ENCODE measurements at regions not wholly inside any gene's neighbourhood (a gene's known extent, or its start where the extent isn't known, plus 50 kb on each side); places are given as distances from the start of the nearest gene placed in this dataset.

- TF ChIP-seq ARID3B (CRISPR knock-in tag; IDR thresholded peaks at IDR 0.05; ENCODE audit: borderline replicate concordance) (no peak), E2F4 (CRISPR knock-in tag; IDR thresholded peaks at IDR 0.05; ENCODE audit: low read depth) (no peak), ZNF561 (CRISPR knock-in tag; conservative IDR thresholded peaks at IDR 0.05) (no peak), CXXC5 (CRISPR knock-in tag; IDR thresholded peaks at IDR 0.05) (no peak), ZNF431 (CRISPR knock-in tag; IDR thresholded peaks at IDR 0.05) (no peak), ZNF444 (CRISPR knock-in tag; IDR thresholded peaks at IDR 0.05) (no peak)
Measured at GRCh38 chr4:110944501-110944900, 321.6 kb upstream of the PITX2 start (continued).

- H3K36me3 ChIP-seq (ENCODE audit: control insufficient read depth, insufficient read depth, low read length), result no peaks in the 10 kb centered on the region
- no peaks in the 10 kb centered on the region for H4K20me1 ChIP-seq (replicated peaks; ENCODE audit: control insufficient read depth, insufficient read depth, low read length)
- no peak overlapping the region for H3K9ac ChIP-seq (ENCODE audit: insufficient read depth in 1 of 2, low read depth in 2 of 2, low read length in 2 of 2)
- no peaks in the 10 kb centered on the region for H3K9me3 ChIP-seq (replicated peaks; ENCODE audit: control insufficient read depth, insufficient read depth, low read depth, low read length)
- no peak for DNase-seq (ENCODE audit: extremely low read depth in 1 of 4, low spot score in 3 of 4)
- no peaks in the 10 kb centered on the region for H3K79me2 ChIP-seq (ENCODE audit: control insufficient read depth, insufficient read depth, low read length)
- H3K9me1 ChIP-seq (ENCODE audit: control insufficient read depth, insufficient read depth, low read length), result no peaks in the 10 kb centered on the region
- no peak for ATAC-seq
- WGBS (ENCODE audit: insufficient coverage, low coverage, missing lambda C conversion rate), result 2% methylated on average over 16 of the region's 16 CpGs
- no peak overlapping the region for H3K27ac ChIP-seq (ENCODE audit: extremely low read depth, low read depth, low read length)
- FAIRE-seq, result no peak
- intact Hi-C loops (cut with micrococcal nuclease), result no loop called here
- no peak overlapping the region for H3K4me3 ChIP-seq
- no peaks in the 10 kb centered on the region for H3K4me1 ChIP-seq (replicated peaks in 1 of 2; ENCODE audit: control insufficient read depth in 2 of 2, insufficient read depth in 2 of 2, low read length in 2 of 2)
- POLR2A ChIA-PET, result no interaction called here
- no TSS peak for BruUV-seq (replicated peaks)
- in situ Hi-C loops (cut with MboI), result no loop called here
- no peaks in the 10 kb centered on the region for H3K27me3 ChIP-seq (ENCODE audit: control insufficient read depth in 2 of 2, insufficient read depth in 2 of 2, low read length in 2 of 2)
- no peak overlapping the region for H3K4me2 ChIP-seq (ENCODE audit: insufficient read depth, low read length)
- no peak overlapping the region for H2AFZ ChIP-seq (ENCODE audit: low read depth, low read length)
- CTCF ChIA-PET (ENCODE audit: low intra/inter-chr PET ratio), result no interaction called here
- TF ChIP-seq SMC3 (conservative IDR thresholded peaks at IDR 0.05; ENCODE audit: insufficient read depth, low read depth, low read length) (no peak), PTBP1 (IDR thresholded peaks at IDR 0.05; ENCODE audit: low read depth, low read length) (no peak), U2AF2 (optimal IDR thresholded peaks at IDR 0.05; ENCODE audit: low read depth, low read length) (no peak), EGR1 (conservative IDR thresholded peaks at IDR 0.05) (no peak), SP1 (CRISPR knock-in tag; IDR thresholded peaks at IDR 0.05) (no peak), TCF7 (IDR thresholded peaks at IDR 0.05; ENCODE audit: borderline replicate concordance) (no peak), HMGXB4 (CRISPR knock-in tag; IDR thresholded peaks at IDR 0.05) (no peak), CC2D1A (IDR thresholded peaks at IDR 0.05) (no peak), NR4A1 (CRISPR knock-in tag; IDR thresholded peaks at IDR 0.05) (no peak), NR4A1 (tag; IDR thresholded peaks at IDR 0.05) (no peak), DNMT1 (IDR thresholded peaks at IDR 0.05) (no peak)
Measured at GRCh38 chr4:110945600-110945999, 322.7 kb upstream of the PITX2 start.
